HuH-7.5 (cell line): ENCODE measurements at regions not wholly inside any gene's neighbourhood (a gene's known extent, or its start where the extent isn't known, plus 50 kb on each side); places are given as distances from the start of the nearest gene placed in this dataset.

Experiments used
- DNase-seq: peaks from one replicate; pipeline ENCODE4 v3.0.0; 2011; ENCODE audit warnings: low spot score

- no peak for DNase-seq
Observed at GRCh38 chr20:57877131-57877824, 167.5 kb upstream of the PMEPA1 start.

DNA sequence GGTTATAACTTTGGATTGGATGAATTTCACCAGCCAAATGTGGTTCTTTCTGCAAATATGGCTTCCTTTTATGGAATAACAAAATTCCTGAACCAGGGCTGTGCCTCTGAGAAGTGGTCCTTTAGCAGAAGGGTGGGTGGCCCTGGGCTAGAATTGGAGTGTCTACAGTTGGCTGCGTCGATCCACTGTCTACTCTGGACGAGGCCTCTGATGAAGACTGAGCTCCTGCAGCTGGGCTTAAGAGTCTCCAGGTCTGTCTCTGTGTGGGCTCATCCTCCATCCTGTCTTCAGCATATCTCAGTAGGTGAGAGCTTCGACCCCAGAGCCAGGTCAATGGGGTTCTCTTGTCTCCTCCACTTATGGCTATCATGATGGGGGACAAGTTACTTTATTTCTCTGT is 166.3 kb upstream of the PMEPA1 start:
- DNase-seq = no peak

- no peak for DNase-seq
Observed at GRCh38 chr20:57874141-57874540, 164.3 kb upstream of the PMEPA1 start.

DNA sequence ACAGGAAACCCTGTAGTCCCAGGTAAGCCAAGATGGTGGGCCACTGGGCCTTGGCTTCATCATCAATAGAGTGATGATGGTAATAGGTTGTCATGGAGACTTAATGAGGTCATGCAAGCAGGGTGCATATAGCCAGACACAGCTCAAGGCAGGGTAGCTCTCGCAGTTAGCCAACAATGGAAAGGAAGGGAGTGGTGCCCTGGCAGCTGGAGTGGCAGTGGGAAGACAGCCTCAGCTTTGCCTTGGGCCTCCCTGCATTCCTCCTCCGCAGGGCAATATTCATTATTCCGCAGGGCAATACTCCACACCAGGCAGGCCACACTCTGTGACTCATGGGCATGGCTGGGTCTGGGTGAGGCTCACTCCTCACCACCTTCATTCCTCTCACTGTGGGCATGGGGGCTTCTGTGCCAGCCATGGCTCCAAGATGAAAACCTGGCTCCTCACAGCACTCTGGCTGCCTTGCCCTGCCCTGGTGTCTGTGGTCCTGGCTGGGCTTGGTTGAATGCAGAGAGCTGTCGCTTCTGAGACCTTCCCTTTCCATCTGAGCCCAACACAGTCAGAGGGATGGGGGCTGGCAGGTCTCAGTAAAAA is 163.1 kb upstream of the PMEPA1 start:
- no peak for DNase-seq

DNA sequence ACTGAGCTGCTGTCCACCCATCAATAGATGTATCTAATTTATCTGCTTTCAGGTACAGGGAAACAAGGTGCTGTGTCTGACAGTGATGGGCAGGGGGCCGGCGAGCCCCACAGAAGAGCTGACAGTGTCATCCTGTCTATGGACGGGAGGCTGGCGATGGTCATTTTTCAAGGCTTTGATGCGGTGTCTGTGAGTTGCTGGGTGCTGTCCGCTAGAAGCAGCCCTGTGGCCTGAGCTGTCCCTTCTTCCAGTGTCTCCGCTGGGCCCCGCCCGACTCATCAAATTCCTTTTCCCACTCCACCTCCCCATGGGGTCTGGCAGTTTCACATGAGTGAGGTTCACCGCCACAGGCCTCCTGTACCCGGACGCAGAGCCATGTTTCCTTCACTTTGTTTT is 161.4 kb upstream of the PMEPA1 start:
- no peak for DNase-seq

- DNase-seq = no peak
Observed at GRCh38 chr20:57870597-57871236, 160.9 kb upstream of the PMEPA1 start.

DNA sequence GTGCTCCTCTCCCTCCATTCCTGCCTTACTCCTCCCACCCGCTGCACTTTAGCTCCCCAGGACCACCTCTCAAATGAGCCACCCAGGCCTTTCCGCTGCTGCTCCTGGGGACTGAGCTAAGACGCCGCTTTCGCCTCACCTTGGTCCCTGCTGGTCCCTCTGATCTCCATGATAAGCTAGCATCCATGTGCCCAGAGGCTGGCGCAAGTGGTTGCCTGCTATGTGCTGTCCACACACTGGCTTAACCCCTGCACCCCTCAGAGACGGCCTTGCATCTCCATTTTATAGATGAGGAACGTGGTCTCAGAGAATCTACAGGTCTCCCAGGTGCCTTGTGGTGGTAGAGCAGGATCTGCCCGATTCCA is 160.1 kb upstream of the PMEPA1 start:
- DNase-seq = no peak

- DNase-seq = no peak
Observed at GRCh38 chr20:57869291-57869950, 159.6 kb upstream of the PMEPA1 start.

- DNase-seq = no peak
Observed at GRCh38 chr20:57868310-57868709, 158.5 kb upstream of the PMEPA1 start.

GRCh38 chr20:57867807-57868206 is 158.0 kb upstream of the PMEPA1 start:
- no peak for DNase-seq

DNA sequence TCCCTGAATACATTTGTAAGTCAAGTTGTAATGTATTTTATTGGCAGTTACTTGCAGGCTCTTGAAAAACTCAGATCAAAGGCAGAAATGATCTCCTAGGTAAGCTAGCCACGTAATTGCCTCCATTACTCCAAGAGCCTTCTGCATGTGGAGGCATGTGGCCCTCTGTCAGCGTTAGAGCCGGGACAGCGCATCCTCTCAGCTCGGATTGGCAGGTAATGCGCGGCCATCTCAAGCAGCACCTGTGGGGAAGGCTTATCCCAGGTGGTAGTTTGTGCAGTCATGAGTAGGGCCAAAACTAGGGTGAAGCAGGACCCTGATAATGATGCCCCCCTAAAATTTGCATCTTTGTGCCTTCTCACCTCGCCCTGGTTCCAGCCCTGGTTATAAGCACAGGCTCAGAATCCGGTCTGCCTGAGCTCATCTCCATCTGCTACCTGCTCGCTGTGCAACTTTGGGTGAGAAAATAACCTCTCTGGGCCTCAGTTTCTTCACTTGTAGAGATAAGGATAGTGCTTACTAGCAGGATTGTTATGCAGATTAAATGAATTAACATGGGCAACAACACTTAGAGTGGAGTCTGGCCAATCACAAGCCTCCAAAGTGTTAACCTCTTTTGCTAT is 157.5 kb upstream of the PMEPA1 start:
- no peak for DNase-seq

GRCh38 chr20:57866250-57867106 is 156.7 kb upstream of the PMEPA1 start:
- no peak for DNase-seq

DNA sequence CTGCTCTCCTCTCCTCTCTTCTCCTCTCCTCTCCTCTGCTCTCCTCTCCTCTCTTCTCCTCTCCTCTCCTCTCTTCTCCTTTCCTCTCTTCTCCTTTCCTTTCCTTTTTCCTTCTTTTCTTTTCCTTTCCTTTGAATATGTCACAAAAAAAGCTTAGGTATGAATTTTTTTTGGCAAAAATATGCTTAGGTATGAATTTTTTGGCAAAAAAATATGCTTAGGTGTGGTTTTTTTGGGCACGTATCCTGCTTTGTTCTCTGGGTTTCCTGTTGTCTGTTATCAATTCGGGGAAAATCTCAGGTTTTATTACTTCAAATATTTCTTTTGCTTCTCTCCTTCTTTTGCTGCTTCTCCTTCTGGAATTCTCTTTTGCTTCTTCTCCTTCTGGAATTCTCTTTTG is 155.5 kb upstream of the PMEPA1 start:
- DNase-seq = no peak

DNA sequence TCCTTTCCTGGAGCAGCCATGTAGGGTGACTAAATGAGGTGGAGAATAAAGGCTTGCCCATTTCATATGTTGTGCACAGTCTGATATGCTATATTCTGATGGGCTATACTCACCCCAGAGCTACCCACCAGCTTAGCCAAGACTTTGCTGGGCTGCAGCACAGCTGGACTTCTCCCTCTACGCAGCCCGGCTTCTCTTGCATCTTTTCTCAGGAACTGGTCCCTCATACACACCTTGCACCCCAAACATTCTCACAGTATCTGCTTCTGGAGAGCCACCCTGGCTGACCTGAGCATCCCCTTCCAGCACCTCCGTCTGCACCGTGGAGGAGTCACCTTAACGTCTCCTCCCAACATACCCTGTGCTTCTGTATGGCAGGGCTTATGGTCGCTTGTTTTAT is 150.8 kb upstream of the PMEPA1 start:
- DNase-seq = no peak

DNA sequence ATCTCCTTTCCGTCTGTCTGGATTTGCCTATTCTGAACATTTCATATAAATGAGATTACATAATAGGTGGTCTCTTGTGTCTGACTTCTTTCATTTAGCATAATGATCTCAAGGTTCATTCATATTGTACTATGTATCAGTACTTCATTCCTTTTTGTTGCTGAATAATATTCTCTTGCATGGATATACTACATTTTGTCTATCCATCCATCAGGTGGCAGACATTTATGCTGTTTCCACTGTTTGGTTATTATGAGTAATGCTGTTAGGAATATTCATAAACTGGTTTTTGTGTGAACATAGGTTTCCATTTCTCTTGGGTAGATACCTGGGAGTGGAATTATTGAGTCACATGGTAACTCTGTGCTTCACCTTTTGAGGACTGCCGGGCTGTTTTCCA is 148.2 kb upstream of the PMEPA1 start:
- DNase-seq = no peak

GRCh38 chr20:57857118-57857517 is 147.3 kb upstream of the PMEPA1 start:
- DNase-seq = no peak

- DNase-seq = no peak
Observed at GRCh38 chr20:57856658-57857057, 146.8 kb upstream of the PMEPA1 start.

DNA sequence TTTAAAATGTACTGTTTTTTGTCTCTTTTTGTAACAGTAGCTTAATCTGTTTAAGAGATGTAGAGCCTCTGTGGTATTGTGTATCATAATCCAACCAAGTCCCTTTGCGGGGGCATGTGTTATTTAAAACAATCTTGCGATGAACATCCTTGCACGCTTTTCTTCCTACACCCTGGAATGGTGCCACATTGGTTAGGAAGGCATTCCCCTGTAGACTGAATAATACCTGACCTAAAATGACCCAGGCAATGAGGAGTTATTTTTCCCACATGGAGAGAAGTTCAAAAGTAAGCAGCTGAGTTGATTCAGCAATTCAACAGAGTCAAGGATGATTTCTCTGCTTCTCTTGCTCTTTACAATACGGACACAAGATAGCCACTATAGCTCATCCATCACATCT is 142.0 kb upstream of the PMEPA1 start:
- no peak for DNase-seq

- DNase-seq = no peak
Observed at GRCh38 chr20:57851025-57851682, 141.3 kb upstream of the PMEPA1 start.

DNA sequence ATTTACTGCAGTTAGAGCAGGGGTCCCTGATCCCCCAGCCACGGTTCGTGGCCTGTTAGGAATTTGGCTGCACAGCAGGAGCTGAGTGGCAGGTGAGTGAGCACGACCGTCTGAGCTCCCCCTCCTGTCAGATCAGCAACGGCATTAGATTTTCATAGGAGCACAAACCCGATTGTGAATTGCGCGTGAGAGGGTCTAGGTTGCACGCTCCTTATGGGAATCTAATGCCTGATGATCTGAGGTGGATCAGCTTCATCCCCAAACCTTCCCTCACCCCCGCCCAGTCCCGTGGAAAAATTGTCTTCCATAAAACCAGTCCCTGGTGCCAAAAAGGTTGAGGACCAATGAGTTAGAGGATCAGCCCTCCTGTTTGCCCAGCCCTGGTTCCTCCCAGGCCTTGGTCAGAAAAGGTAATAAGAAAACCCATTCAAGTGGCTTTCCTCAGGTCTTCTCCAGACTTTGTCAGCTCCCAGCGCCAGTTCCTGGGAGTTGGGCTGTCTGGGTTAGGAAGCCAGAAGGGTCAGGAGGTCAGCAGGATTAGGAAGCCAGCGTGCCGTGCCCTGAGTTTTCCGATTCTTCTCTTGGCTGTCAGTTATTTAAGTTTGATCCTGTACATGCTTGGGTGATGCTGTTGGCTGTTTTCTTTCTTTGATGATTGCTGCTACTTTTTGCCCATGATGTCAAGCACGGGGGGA is 139.9 kb upstream of the PMEPA1 start:
- DNase-seq = no peak

DNA sequence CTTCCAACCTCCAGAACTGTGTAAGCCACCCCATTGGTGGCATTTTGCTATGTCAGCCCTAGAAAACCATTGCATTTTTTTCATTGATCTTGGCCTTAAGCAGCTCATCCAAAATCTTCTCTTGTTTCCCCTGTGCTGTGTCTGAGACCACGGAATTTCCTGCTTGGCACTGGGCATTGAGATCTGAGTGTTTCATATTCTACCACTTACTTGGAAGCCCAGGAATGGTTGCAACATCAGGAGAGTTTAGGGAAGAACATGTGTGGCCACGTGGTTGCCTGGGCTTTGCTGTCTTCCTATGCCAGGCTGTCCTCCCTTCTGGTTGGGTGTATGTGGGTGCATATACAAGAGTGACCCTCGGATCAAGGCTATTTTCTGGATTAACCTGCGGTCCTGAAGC is 139.3 kb upstream of the PMEPA1 start:
- DNase-seq = no peak
